SH-SY5Y (cell line): ENCODE measurements at regions not wholly inside any gene's neighbourhood (a gene's known extent, or its start where the extent isn't known, plus 50 kb on each side); places are given as distances from the start of the nearest gene placed in this dataset.

Experiments
- GATA2 ChIP-seq: IDR thresholded peaks from 2 replicates; pipeline ENCODE4 v1.6.1; 2011; ENCODE audit warnings: mild to moderate bottlenecking, low read depth, low read length
- GATA3 ChIP-seq: IDR thresholded peaks from 2 replicates; pipeline ENCODE4 v1.6.1; 2011; ENCODE audit warnings: low read depth, mild to moderate bottlenecking, low read length, moderate library complexity

DNA sequence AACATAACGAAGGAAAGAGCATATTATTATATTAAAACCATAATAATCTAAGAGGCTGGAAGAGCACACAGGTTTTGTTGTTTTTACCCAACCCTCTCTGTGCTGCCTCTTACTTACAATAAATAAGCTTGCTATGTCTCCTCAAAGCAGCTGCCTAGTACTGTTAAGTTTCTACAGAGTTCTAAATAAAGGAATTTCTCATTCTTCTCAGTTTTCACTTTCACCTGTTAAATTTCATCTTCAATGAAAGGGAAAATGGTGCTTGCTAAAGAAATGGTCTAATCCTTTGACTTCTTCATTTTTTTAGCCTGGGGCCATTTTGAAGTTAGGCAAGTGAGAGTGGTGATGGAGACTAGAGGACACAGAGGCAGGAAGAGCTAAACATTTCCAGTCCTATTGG lies 396.1 kb downstream of the MAN2A1 start:
- TF ChIP-seq GATA2 (no peak), GATA3 (no peak)
